ENCODE measurements at regions not wholly inside any gene's neighbourhood (a gene's known extent, or its start where the extent isn't known, plus 50 kb on each side); places are given as distances from the start of the nearest gene placed in this dataset.

- DNase-seq (ENCODE audit: low spot score) = no peak
Measured at GRCh38 chr17:68661265-68662036, 60.3 kb upstream of the FAM20A start.

GRCh38 chr17:68660302-68660701 lies 59.1 kb upstream of the FAM20A start:
- DNase-seq (ENCODE audit: low spot score) = no peak

GRCh38 chr17:68658999-68659780 lies 58.0 kb upstream of the FAM20A start:
- DNase-seq (ENCODE audit: low spot score) = no peak

GRCh38 chr17:68657576-68657975 lies 56.4 kb upstream of the FAM20A start:
- no peak for DNase-seq (ENCODE audit: low spot score)

GRCh38 chr17:68657166-68657565 lies 56.0 kb upstream of the FAM20A start:
- DNase-seq (ENCODE audit: low spot score) = no peak

GRCh38 chr17:68656666-68657065 lies 55.5 kb upstream of the FAM20A start:
- DNase-seq (ENCODE audit: low spot score) = no peak

Data from A172 (cell line).